PC-3 (cell line): ENCODE measurements at regions not wholly inside any gene's neighbourhood (a gene's known extent, or its start where the extent isn't known, plus 50 kb on each side); places are given as distances from the start of the nearest gene placed in this dataset.

Source experiments
- EZH2 ChIP-seq: fragments of 300-600 bp; sonication (generic); IDR thresholded peaks from one replicate; pipeline ENCODE4 v1.6.1; 2017; ENCODE audit warnings: antibody characterized with exemption, mild to moderate bottlenecking, low read length; ENCODE audit not compliant: unreplicated experiment
- EZH2phosphoT487 ChIP-seq: fragments of 300-600 bp; sonication (generic); IDR thresholded peaks from 2 replicates; pipeline ENCODE4 v1.6.1; 2018; ENCODE audit warnings: mild to moderate bottlenecking, antibody characterized with exemption, low read length, borderline replicate concordance
- TF ChIP-seq, protein P1 (sequence below): fragments of 300-600 bp; sonication (generic); conservative IDR thresholded peaks from 2 replicates; pipeline ENCODE4 v1.5.1; 2017; ENCODE audit warnings: antibody characterized with exemption, low read depth, mild to moderate bottlenecking, low read length

DNA sequence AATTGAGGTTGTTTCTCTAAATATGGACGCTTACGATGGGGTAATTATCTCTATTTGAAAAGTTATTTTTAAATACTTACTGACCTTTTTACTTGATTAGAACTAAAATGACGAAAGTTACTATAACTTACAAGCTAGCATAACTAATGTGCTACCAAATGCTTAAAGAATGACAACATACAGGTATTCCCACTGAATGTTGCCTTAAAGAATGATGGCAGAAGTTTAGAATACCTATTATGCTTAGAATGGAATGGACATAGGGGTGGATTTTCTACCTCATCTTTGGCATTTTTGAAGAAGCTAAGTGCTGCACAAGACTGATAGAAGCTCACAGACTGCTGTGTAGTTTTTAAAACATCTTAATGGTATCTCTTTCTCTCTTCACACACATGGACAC is 284.8 kb downstream of the THBS2 start:
- no peak for TF ChIP-seq EZH2phosphoT487
- TF ChIP-seq, protein P1, sequence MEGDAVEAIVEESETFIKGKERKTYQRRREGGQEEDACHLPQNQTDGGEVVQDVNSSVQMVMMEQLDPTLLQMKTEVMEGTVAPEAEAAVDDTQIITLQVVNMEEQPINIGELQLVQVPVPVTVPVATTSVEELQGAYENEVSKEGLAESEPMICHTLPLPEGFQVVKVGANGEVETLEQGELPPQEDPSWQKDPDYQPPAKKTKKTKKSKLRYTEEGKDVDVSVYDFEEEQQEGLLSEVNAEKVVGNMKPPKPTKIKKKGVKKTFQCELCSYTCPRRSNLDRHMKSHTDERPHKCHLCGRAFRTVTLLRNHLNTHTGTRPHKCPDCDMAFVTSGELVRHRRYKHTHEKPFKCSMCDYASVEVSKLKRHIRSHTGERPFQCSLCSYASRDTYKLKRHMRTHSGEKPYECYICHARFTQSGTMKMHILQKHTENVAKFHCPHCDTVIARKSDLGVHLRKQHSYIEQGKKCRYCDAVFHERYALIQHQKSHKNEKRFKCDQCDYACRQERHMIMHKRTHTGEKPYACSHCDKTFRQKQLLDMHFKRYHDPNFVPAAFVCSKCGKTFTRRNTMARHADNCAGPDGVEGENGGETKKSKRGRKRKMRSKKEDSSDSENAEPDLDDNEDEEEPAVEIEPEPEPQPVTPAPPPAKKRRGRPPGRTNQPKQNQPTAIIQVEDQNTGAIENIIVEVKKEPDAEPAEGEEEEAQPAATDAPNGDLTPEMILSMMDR, result no peak
- TF ChIP-seq EZH2, result no peak
